Femur (tissue), 1 donor: ENCODE measurements at regions not wholly inside any gene's neighbourhood (a gene's known extent, or its start where the extent isn't known, plus 50 kb on each side); places are given as distances from the start of the nearest gene placed in this dataset.

Source experiments
- DNase-seq: peaks from one replicate; pipeline ENCODE4 v3.0.0-alpha.2; 2017

DNA sequence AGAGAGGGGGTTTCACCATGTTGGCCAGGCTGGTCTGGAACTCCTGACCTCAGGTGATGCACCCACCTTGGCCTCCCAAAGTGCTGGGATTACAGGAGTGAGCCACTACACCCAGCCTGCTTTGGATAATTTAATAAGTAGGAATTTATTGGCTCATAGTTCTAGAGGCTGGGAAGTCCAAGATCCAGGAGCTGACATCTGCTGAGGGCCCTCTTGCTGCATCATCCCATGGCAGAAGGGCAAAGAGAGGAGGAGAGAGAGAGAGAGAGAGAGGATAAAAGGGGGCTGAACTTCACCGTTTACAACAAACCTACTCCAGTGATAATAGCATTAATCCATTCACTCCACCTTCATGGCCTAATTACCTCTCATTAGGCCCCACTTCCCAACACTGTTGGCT lies 62.0 kb upstream of the HES1 start:
- no peak for DNase-seq

GRCh38 chr3:194075088-194075615 lies 60.8 kb upstream of the HES1 start:
- no peak for DNase-seq

DNA sequence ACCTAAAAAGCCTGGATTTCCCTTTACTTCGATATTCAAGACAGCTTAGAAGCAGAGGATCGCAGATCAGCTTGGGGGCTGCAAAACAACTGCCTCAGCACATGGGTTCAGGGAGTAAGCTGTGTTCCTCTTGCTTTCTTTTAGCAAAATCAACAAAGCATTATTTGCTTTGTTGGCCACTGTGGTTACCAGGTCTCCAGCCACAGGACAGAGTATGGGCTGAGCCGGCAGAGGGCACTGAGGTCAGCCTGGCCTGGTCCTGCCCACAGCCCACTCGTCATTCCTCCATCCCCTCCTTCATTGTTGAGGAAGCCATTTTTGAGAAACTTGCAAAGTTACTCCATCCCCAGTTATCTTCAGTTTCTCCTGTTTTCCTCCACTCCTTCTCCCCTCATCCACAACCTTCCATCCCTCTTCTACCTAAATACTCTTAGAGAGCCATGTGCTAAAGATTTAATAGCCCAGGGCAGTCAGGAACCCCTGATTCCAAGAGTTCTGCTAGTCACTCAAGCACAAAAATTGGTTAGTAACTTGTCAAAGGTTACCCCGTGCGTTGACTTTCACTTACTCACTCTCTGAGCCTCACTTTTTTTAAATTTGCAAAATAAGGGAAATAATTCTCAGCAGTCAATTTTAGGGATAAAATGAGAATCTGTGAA lies 60.0 kb upstream of the HES1 start:
- DNase-seq, result no peak

DNA sequence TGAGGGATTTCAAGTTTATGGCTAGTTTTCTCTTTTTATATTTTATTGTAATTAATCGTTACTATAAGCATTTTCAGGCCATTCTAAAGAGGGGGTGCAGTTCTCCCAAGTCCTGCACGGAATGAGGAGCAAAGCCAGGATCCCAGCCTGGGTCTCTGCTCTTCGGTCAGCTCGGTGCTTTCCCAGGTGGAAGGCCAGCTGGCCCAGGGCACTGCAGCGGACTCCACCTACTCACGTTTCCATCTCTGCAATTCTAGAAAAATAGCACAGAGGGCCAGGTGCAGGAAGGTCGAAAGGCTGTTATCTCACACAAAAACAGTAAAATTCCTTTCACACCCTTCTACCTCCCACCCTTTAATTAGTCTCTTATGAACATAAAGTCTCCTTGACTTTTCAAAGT lies 59.5 kb upstream of the HES1 start:
- no peak for DNase-seq

GRCh38 chr3:194077602-194078001 lies 58.3 kb upstream of the HES1 start:
- DNase-seq, result no peak

- DNase-seq, result no peak
Measured at GRCh38 chr3:194078045-194078821, 57.7 kb upstream of the HES1 start.

GRCh38 chr3:194079702-194080172 lies 56.2 kb upstream of the HES1 start:
- DNase-seq, result no peak

DNA sequence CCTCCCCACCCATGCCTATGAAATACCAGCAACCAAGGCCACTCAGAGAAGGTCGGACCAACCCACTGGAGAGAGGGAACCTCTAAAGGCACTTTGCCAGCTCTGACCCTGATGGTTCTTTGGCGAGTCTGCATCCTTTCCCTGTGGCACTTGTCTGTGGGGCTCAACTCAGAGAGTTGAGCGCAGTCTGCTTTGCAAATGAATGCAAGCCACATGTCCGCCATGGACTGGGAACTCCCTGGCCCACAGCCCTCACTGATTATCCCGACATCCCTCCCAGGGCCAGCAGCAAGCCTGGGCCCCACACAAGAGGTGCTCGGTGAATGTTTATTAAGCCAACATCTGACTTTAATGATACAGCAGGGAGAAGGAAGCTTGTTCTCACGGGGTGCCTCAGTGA lies 55.5 kb upstream of the HES1 start:
- DNase-seq, result peak; percentile 51

DNA sequence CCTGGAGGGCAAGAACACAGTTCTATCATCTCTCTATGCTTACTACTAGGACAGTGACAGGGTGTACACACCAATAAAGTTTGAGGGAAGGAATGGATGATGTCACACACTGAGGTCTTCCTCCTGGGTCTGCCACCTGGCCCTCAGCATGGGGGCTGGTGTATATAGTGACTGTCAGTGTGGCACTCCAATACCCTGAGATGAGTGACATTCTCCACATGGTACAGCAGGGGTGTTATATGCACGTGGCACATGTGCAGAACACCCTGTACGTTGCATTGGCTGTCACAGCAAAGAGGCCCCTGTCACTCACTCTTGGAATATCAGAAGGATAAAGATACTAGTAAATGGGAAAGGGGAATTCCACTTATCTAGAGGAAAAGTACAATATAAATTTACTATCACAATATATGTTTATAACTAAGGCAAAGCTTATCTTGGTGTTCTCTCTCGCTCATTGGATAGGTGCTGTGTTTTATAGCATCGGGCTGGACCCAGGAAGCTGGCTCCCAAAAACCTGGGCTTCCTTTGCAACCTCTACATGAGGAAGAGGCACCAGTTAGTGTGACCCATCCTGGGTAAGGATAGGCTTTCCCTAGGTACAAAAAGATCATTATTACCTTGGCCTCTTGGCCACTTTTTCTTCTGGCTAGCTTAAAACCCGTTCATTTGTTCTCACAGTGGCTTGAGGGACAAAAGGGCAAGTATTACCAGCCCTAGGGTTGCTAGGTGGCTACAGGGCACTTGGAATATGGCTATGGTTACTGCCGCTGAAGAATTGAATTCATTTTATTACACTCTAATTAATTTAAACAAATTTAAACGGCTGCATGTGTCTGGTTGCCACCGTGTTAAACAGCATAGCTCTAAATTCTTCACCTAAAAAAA lies 54.8 kb upstream of the HES1 start:
- DNase-seq, result no peak

DNA sequence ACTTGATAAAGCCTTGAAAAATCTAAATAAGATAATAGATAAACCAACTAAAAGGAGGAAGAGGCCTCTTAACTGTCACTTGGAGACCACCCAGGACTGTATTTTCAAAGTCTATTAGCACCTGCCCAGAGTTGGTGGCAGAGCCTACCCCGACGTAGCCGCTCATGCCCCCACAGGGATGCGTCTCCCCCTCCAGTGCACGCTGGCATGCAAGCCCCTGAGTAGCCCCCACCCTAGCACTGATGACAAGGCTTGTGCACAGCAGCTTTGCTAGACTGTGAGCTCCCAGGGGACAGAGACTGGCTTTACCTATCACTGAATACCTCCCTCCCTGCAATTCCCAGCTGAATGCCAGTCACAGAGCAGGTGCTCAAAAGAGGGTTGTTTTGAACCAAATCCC lies 54.1 kb upstream of the HES1 start:
- no peak for DNase-seq

GRCh38 chr3:194082743-194083636 lies 53.0 kb upstream of the HES1 start:
- peak; percentile 85 for DNase-seq

DNA sequence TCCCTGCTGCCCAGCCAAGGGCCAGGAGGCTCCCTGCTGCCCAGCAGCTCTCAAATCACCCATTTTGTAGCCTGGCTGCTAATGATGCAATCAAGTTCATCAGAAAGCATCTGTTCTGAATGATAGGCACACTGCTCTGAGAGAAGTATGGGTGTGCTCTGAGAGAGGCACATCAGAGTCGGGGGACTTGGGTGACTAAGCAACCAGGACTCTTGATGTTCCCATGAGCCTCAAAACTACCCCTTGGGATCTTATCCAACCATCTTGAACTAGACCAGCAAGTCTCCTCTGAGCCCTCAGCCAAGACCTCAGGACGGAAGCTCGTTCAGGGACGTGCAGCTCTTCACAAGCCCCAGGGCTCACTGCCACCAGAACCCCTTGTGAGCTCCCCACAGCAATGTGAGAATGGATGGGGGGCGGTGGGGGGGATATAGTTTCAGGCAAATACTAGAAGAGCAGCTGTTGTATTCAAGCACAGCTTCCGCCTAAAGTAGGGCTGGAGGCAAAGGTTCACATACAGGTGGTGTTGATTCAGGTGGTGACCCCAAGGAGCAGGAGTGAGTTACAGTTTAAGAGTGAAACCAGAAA lies 52.2 kb upstream of the HES1 start:
- DNase-seq, result peak; percentile 34

DNA sequence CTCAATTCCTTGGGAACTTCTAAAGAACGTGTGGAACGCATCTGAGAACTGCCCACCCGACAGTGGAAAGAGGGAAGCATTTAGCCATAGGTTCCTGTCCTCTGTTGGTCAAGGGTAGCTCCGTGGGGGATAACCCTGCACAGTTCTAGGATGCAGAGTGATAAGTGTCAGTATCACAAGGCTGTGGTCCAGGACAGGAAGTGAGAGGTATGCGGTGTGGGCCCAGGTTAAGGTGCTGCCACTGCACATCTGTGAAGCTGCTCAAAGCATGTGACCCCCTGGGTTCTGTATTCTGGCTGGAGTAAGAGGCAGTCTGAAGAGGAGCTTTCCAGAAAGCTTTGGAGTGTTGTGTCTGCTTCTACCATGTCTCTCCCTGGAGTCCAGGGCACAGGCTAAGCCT lies 51.7 kb upstream of the HES1 start:
- DNase-seq, result no peak
